BJ (cell line): ENCODE measurements at regions not wholly inside any gene's neighbourhood (a gene's known extent, or its start where the extent isn't known, plus 50 kb on each side); places are given as distances from the start of the nearest gene placed in this dataset.

Experiments used
- CTCF ChIA-PET: fragments of 350-600 bp; formaldehyde crosslinking; extraction: SDS; loops from one replicate; lab custom pipeline; 2021; ENCODE audit warnings: antibody characterized with exemption, inconsistent platforms; lab: Yijun Ruan, JAX
- POLR2A ChIA-PET: fragments of 300-600 bp; sonication (Branson Sonifier 250); formaldehyde crosslinking; extraction: SDS; loops from one replicate; lab custom pipeline; 2021; ENCODE audit warnings: antibody characterized with exemption; lab: Charles Lee
- DNase-seq: peaks from one replicate; pipeline ENCODE4 v3.0.0-alpha.2; 2011; ENCODE audit warnings: low read depth
- H3K27me3 ChIP-seq: 2 replicates; pipeline ENCODE4 v1.6.0; 2011; ENCODE audit warnings: low read length; ENCODE audit not compliant: control insufficient read depth, insufficient read depth
- H3K36me3 ChIP-seq: 2 replicates; pipeline ENCODE4 v1.5.1; 2011; ENCODE audit warnings: low read length; ENCODE audit not compliant: control insufficient read depth, insufficient read depth
- H3K4me3 ChIP-seq: 2 replicates; pipeline ENCODE4 v1.5.1; 2011; ENCODE audit warnings: low read depth, mild to moderate bottlenecking, control low read depth, low read length
- TF ChIP-seq, protein P1 (sequence below): IDR thresholded peaks from 2 replicates; pipeline ENCODE4 v1.5.1; 2011; ENCODE audit warnings: low read depth, mild to moderate bottlenecking, control low read depth, inconsistent platforms, low read length, moderate library complexity; ENCODE audit not compliant: insufficient read depth

DNA sequence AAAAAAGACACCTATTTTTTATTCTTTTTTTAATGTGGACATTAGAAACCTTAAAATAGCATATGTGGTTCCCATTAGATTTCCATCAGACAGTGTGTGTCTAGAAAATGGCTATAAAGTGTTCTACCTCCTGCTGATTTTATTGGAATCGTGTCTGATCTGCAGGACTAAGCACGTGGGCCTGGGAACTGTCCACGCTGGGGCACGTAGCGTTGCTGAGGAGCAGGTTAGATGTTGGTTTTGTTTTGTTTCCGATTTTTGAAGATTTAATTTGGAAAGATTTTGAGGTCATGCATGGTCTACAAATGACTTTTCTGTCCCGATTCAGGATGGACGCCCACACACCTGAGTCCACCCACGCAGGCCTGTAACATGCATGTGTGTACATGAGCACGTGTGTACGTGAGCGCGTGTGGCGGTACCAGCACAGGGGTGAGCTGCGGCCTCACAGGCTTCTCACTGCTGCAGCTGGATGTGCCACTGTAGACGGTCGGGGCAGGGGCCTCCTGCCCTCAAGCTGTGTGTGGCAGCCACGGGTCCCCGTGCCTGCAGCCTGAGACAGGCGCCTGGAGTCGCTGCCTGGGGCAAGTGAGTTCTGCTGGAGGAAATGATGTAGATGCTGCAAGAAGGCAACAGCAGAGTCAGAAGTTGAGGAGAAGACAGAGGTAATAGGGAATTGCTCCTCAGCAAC is 99.7 kb upstream of the CTDP1 start:
- DNase-seq = no peak
- Histone ChIP-seq H3K36me3 (no peaks in the 10 kb centered on the region), H3K27me3 (peaks cover 2% of the 10 kb centered on the region; the same call in 1 of the 2 replicates), H3K4me3 (no peak overlapping the region)
- POLR2A ChIA-PET = no interaction called here
- CTCF ChIA-PET = interaction anchor here (0.6 to 1.2 kb wide), 2 partner anchors 10 to 13 kb away, joined by 3 read pairs; no protein-coding TSS in a partner anchor
- TF ChIP-seq, protein P1, sequence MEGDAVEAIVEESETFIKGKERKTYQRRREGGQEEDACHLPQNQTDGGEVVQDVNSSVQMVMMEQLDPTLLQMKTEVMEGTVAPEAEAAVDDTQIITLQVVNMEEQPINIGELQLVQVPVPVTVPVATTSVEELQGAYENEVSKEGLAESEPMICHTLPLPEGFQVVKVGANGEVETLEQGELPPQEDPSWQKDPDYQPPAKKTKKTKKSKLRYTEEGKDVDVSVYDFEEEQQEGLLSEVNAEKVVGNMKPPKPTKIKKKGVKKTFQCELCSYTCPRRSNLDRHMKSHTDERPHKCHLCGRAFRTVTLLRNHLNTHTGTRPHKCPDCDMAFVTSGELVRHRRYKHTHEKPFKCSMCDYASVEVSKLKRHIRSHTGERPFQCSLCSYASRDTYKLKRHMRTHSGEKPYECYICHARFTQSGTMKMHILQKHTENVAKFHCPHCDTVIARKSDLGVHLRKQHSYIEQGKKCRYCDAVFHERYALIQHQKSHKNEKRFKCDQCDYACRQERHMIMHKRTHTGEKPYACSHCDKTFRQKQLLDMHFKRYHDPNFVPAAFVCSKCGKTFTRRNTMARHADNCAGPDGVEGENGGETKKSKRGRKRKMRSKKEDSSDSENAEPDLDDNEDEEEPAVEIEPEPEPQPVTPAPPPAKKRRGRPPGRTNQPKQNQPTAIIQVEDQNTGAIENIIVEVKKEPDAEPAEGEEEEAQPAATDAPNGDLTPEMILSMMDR = no peak

DNA sequence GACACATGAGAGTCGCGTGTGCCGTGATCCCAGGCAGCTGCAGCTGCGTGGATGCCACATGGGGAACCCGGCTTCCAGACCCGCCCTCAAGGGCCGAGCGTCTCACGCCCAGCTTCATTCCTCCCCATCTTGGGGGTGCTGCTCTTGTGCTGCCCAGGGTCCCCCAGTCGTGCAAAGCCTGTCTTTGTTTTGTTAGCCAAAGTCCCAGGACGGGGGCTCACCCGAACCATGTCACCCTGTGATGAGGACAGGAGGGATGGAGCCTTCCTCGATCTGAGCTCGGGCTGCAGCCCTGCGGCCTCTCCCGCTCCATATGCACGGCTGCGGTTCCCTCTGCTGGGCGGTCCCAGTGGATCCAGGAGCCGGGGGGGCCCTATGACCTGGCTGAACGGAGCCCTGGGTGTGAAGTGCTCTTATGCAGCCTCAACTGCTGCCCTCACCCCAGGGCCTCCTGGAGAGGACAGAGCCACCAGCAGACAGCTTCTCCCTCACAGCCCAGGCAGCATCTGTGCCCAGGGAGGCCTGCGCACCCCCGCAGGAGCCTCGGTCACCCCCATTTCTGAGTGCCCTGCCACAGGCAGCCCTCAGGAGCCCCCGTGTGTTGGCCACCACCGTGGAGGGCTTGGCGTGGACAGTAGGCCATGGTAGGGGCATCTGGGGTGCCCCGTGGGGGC is 99.0 kb upstream of the CTDP1 start:
- TF ChIP-seq, protein P1 = no peak
- ChIA-PET POLR2A (no interaction called here), CTCF (interaction anchor here (0.6 to 1.2 kb wide), 2 partner anchors 9 to 13 kb away, joined by 3 read pairs; no protein-coding TSS in a partner anchor)
- no peak for DNase-seq
- Histone ChIP-seq H3K4me3 (no peak overlapping the region), H3K27me3 (peaks cover 2% of the 10 kb centered on the region; the same call in 1 of the 2 replicates), H3K36me3 (no peaks in the 10 kb centered on the region)

- Histone ChIP-seq H3K36me3 (no peaks in the 10 kb centered on the region), H3K4me3 (no peak overlapping the region), H3K27me3 (no peaks in the 10 kb centered on the region)
- TF ChIP-seq, protein P1 = no peak
- CTCF ChIA-PET = no interaction called here
- no peak for DNase-seq
- POLR2A ChIA-PET = no interaction called here
Observed at GRCh38 chr18:79581406-79581805, 98.2 kb upstream of the CTDP1 start.

GRCh38 chr18:79581911-79582310 is 97.7 kb upstream of the CTDP1 start:
- ChIA-PET CTCF (no interaction called here), POLR2A (no interaction called here)
- H3K27me3 ChIP-seq = no peaks in the 10 kb centered on the region

DNA sequence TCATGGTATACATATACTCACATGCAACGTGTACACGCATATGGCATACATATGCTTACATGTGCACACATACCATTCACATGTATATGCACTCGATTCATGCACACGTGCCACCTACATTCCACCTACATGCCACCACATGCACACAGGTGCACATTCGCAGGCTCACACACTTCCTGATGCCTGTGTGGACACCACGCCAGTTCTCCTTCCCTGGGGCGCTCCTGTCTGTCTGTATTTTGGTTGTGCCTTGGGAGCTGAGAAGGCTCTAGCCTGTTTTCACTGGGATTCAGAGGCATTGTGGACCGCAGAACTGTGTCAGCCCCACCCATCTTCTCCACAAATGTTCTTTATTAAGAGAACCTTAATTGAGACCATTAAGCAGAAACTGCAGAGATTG is 96.6 kb upstream of the CTDP1 start:
- no peak overlapping the region for H3K4me3 ChIP-seq
- ChIA-PET POLR2A (no interaction called here), CTCF (no interaction called here)
- H3K27me3 ChIP-seq = no peaks in the 10 kb centered on the region
- TF ChIP-seq, protein P1 = no peak
- DNase-seq = no peak
- H3K36me3 ChIP-seq = no peaks in the 10 kb centered on the region

More at GRCh38 chr18:79581911-79582310, 97.7 kb upstream of the CTDP1 start:
- TF ChIP-seq, protein P1 = no peak
- no peaks in the 10 kb centered on the region for H3K36me3 ChIP-seq
- H3K4me3 ChIP-seq = no peak overlapping the region
- no peak for DNase-seq
